ENCODE measurements at regions not wholly inside any gene's neighbourhood (a gene's known extent, or its start where the extent isn't known, plus 50 kb on each side); places are given as distances from the start of the nearest gene placed in this dataset.

GRCh38 chr12:118760623-118761022, 220.7 kb upstream of the SRRM4 start:
- no peaks in the 10 kb centered on the region for H3K9me3 Mint-ChIP-seq (ENCODE audit: low read depth, unreplicated experiment)
- no peaks in the 10 kb centered on the region for H3K4me1 Mint-ChIP-seq (ENCODE audit: low read depth, unreplicated experiment)
- no TSS peak for BruUV-seq (replicated peaks)
- TF ChIP-seq CTCF (IDR thresholded peaks at IDR 0.05; ENCODE audit: unreplicated experiment): no peak
- CTCF ChIA-PET: no interaction called here
- DNase-seq: no peak
- H3K27ac Mint-ChIP-seq (ENCODE audit: unreplicated experiment): no peak overlapping the region
- H3K36me3 Mint-ChIP-seq (ENCODE audit: insufficient read depth, unreplicated experiment): no peaks in the 10 kb centered on the region
- intact Hi-C loops (cut with micrococcal nuclease; ENCODE audit: unreplicated experiment): no loop called here
- H3K27me3 Mint-ChIP-seq (ENCODE audit: unreplicated experiment): peaks cover 20% of the 10 kb centered on the region
- H3K4me3 Mint-ChIP-seq (ENCODE audit: low read depth, unreplicated experiment): no peak overlapping the region

- CTCF ChIA-PET: no interaction called here
- H3K4me3 Mint-ChIP-seq (ENCODE audit: low read depth, unreplicated experiment): no peak overlapping the region
Measured at GRCh38 chr12:118763234-118763633, 218.1 kb upstream of the SRRM4 start.

GRCh38 chr12:118773956-118774723, 207.2 kb upstream of the SRRM4 start:
- TF ChIP-seq CTCF (IDR thresholded peaks at IDR 0.05; ENCODE audit: unreplicated experiment): no peak
- Mint-ChIP-seq H3K4me1 (ENCODE audit: low read depth, unreplicated experiment) (no peaks in the 10 kb centered on the region), H3K36me3 (ENCODE audit: insufficient read depth, unreplicated experiment) (no peaks in the 10 kb centered on the region), H3K27ac (ENCODE audit: unreplicated experiment) (no peak overlapping the region), H3K27me3 (ENCODE audit: unreplicated experiment) (peaks cover 32% of the 10 kb centered on the region), H3K9me3 (ENCODE audit: low read depth, unreplicated experiment) (no peaks in the 10 kb centered on the region), H3K4me3 (ENCODE audit: low read depth, unreplicated experiment) (no peak overlapping the region)
- CTCF ChIA-PET: interaction anchor here (0.9 kb wide), 1 partner anchor 176 kb away, joined by 3 read pairs; no protein-coding TSS in a partner anchor
- DNase-seq: no peak
- no TSS peak for BruUV-seq (replicated peaks)
- intact Hi-C loops (cut with micrococcal nuclease; ENCODE audit: unreplicated experiment): no loop called here

More at GRCh38 chr12:118763234-118763633, 218.1 kb upstream of the SRRM4 start:
- H3K36me3 Mint-ChIP-seq (ENCODE audit: insufficient read depth, unreplicated experiment): no peaks in the 10 kb centered on the region
- no TSS peak for BruUV-seq (replicated peaks)
- no peak for DNase-seq
- intact Hi-C loops (cut with micrococcal nuclease; ENCODE audit: unreplicated experiment): no loop called here
- no peak for TF ChIP-seq CTCF (IDR thresholded peaks at IDR 0.05; ENCODE audit: unreplicated experiment)
- peaks cover 13% of the 10 kb centered on the region for H3K27me3 Mint-ChIP-seq (ENCODE audit: unreplicated experiment)
- H3K4me1 Mint-ChIP-seq (ENCODE audit: low read depth, unreplicated experiment): no peaks in the 10 kb centered on the region
- no peaks in the 10 kb centered on the region for H3K9me3 Mint-ChIP-seq (ENCODE audit: low read depth, unreplicated experiment)
- no peak overlapping the region for H3K27ac Mint-ChIP-seq (ENCODE audit: unreplicated experiment)

DNA sequence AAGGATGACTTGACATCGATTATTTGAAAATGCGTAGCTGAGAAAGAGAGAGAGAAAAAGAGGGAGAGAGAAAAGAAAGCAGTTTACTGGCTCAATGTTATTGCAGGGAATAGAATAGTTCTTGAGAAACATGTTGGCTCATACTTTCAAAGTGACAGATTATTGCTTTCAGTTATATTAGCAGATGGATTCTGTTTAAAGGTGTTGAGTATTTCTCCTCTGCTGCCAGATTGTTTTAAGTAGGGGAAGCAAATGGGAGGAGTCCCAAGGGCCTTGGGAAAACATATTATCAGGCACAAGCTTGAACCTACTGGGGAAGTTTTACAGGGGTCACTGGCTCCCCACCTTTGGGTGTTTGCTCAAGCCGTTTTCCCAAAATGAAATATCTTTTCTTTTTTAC, 203.8 kb upstream of the SRRM4 start:
- H3K9me3 Mint-ChIP-seq (ENCODE audit: low read depth, unreplicated experiment): no peaks in the 10 kb centered on the region

More for the DNA sequence above, 203.8 kb upstream of the SRRM4 start:
- H3K4me1 Mint-ChIP-seq (ENCODE audit: low read depth, unreplicated experiment): no peaks in the 10 kb centered on the region
- no peak for TF ChIP-seq CTCF (IDR thresholded peaks at IDR 0.05; ENCODE audit: unreplicated experiment)
- H3K27me3 Mint-ChIP-seq (ENCODE audit: unreplicated experiment): peaks cover 28% of the 10 kb centered on the region
- intact Hi-C loops (cut with micrococcal nuclease; ENCODE audit: unreplicated experiment): no loop called here
- DNase-seq: no peak
- H3K36me3 Mint-ChIP-seq (ENCODE audit: insufficient read depth, unreplicated experiment): no peaks in the 10 kb centered on the region
- no peak overlapping the region for H3K4me3 Mint-ChIP-seq (ENCODE audit: low read depth, unreplicated experiment)
- no peak overlapping the region for H3K27ac Mint-ChIP-seq (ENCODE audit: unreplicated experiment)
- no TSS peak for BruUV-seq (replicated peaks)
- CTCF ChIA-PET: no interaction called here

Data from Calu3 (cell line).